H1 (cell line): ENCODE measurements at regions not wholly inside any gene's neighbourhood (a gene's known extent, or its start where the extent isn't known, plus 50 kb on each side); places are given as distances from the start of the nearest gene placed in this dataset.

ENCODE experiments used
- CTCF ChIA-PET: fragments of 300-600 bp; sonication (Branson Sonifier 250); formaldehyde crosslinking; loops from one replicate; lab custom pipeline; 2021; ENCODE audit not compliant: partially characterized antibody; lab: Charles Lee
- POLR2A ChIA-PET: fragments of 300-600 bp; sonication (Branson Sonifier 250); formaldehyde crosslinking; loops from one replicate; lab custom pipeline; 2021; ENCODE audit warnings: inconsistent platforms; ENCODE audit not compliant: partially characterized antibody; lab: Charles Lee
- DNase-seq, 2 experiments: peaks; one replicate each; pipeline versions ENCODE4 v3.0.0 to v3.0.0-alpha.2; 2010 to 2022; ENCODE audit warnings: low spot score in 2 of 2, low read depth in 1 of 2, mixed read lengths in 1 of 2
- FAIRE-seq: peaks from 2 replicates; lab custom pipeline; 2011; peaks lifted over from hg19 to GRCh38; lab: Jason Lieb, UNC
- H2AFZ ChIP-seq: 2 replicates; pipeline ENCODE4 v1.8.1; 2012; ENCODE audit warnings: low read length, inconsistent platforms
- H2AK5ac ChIP-seq: 2 replicates; pipeline ENCODE4 v1.6.1; 2013; ENCODE audit warnings: low read depth, low read length
- H2BK120ac ChIP-seq: replicated peaks from 2 replicates; pipeline ENCODE3; 2013; ENCODE audit warnings: low read depth, low read length, inconsistent platforms
- H2BK12ac ChIP-seq: 2 replicates; pipeline ENCODE4 v1.6.1; 2013; ENCODE audit warnings: low read depth, low read length
- H2BK15ac ChIP-seq: 2 replicates; pipeline ENCODE4 v1.6.1; 2013; ENCODE audit warnings: low read length
- H2BK20ac ChIP-seq: 2 replicates; pipeline ENCODE4 v1.6.1; 2013; ENCODE audit warnings: low read length
- H2BK5ac ChIP-seq: 2 replicates; pipeline ENCODE4 v1.6.1; 2013; ENCODE audit warnings: low read depth, low read length
- H3K14ac ChIP-seq: 2 replicates; pipeline ENCODE4 v1.6.1; 2013; ENCODE audit warnings: inconsistent platforms; ENCODE audit not compliant: insufficient read length
- H3K18ac ChIP-seq: 2 replicates; pipeline ENCODE4 v1.6.1; 2013; ENCODE audit warnings: low read length; ENCODE audit errors: extremely low read depth
- H3K23ac ChIP-seq: 2 replicates; pipeline ENCODE4 v1.6.1; 2013; ENCODE audit warnings: inconsistent platforms; ENCODE audit not compliant: insufficient read length
- H3K23me2 ChIP-seq: 2 replicates; pipeline ENCODE4 v1.6.1; 2013; ENCODE audit warnings: low read depth, low read length
- H3K27ac ChIP-seq: 2 replicates; pipeline ENCODE4 v1.6.1; 2011; ENCODE audit warnings: low read depth, low read length, inconsistent platforms
- H3K27me3 ChIP-seq, 4 experiments: replicated peaks in 1 of 4; 1 replicate in 1 of 4; 2 replicates in 3 of 4; pipeline versions ENCODE4 v1.6.1 to v1.8.1; 2011 to 2013; ENCODE audit warnings: low read length in 3 of 4, mild to moderate bottlenecking in 3 of 4, inconsistent platforms in 2 of 4, mixed read lengths in 2 of 4, moderate library complexity in 1 of 4; ENCODE audit not compliant: control insufficient read depth in 3 of 4, insufficient read depth in 3 of 4; ENCODE audit errors: extremely low read depth in 1 of 4
- H3K36me3 ChIP-seq, 4 experiments: 2 replicates each; pipeline versions ENCODE4 v1.6.1 to v1.8.1; 2011 to 2013; ENCODE audit warnings: mild to moderate bottlenecking in 4 of 4, low read length in 3 of 4, moderate library complexity in 2 of 4, control low read depth in 1 of 4, inconsistent platforms in 1 of 4; ENCODE audit not compliant: insufficient read depth in 4 of 4, control insufficient read depth in 2 of 4
- H3K4ac ChIP-seq: replicated peaks from 2 replicates; pipeline ENCODE3; 2013; ENCODE audit warnings: low read length, low read depth, mixed read lengths, inconsistent platforms; ENCODE audit not compliant: insufficient read length
- H3K4me1 ChIP-seq, 4 experiments: replicated peaks in 1 of 4; 1 replicate in 1 of 4; 2 replicates in 3 of 4; pipeline versions ENCODE4 v1.6.1 to v1.8.1; 2011 to 2013; ENCODE audit warnings: low read length in 3 of 4, inconsistent platforms in 2 of 4, mixed read lengths in 1 of 4; ENCODE audit not compliant: insufficient read depth in 4 of 4, control insufficient read depth in 3 of 4
- H3K4me2 ChIP-seq, 2 experiments: 2 replicates each; pipeline versions ENCODE4 v1.6.1 to v1.8.1; 2011 to 2013; ENCODE audit warnings: low read depth in 2 of 2, low read length in 2 of 2, control low read depth in 1 of 2, inconsistent platforms in 1 of 2, mild to moderate bottlenecking in 1 of 2; ENCODE audit not compliant: insufficient read depth in 1 of 2
- H3K4me3 ChIP-seq, 4 experiments: fragments of 200-600, 300-600 bp in 1 of 4; sonication (generic), shearing (Covaris generic), sonication (Bioruptor Twin) in 1 of 4; 2 replicates each; pipeline versions ENCODE4 v1.5.1 to v1.8.1; 2011 to 2016; ENCODE audit warnings: low read length in 4 of 4, low read depth in 3 of 4, control low read depth in 2 of 4, inconsistent platforms in 2 of 4, mild to moderate bottlenecking in 2 of 4, mixed read lengths in 1 of 4, moderate library complexity in 1 of 4; ENCODE audit not compliant: insufficient read depth in 2 of 4; ENCODE audit errors: extremely low read depth in 1 of 4
- H3K56ac ChIP-seq: replicated peaks from 2 replicates; pipeline ENCODE3; 2013; ENCODE audit warnings: low read depth, mild to moderate bottlenecking, mixed read lengths, low read length, inconsistent platforms; ENCODE audit not compliant: insufficient read length
- H3K79me1 ChIP-seq: 2 replicates; pipeline ENCODE4 v1.6.1; 2013; ENCODE audit warnings: low read depth, low read length, control low read depth
- H3K79me2 ChIP-seq, 2 experiments: 2 replicates each; pipeline versions ENCODE4 v1.6.1 to v1.8.1; 2012 to 2013; ENCODE audit warnings: low read length in 2 of 2, mild to moderate bottlenecking in 2 of 2, inconsistent platforms in 1 of 2; ENCODE audit not compliant: insufficient read depth in 2 of 2, control insufficient read depth in 1 of 2
- H3K9ac ChIP-seq, 4 experiments: replicated peaks in 1 of 4; 1 replicate in 1 of 4; 2 replicates in 3 of 4; pipeline versions ENCODE4 v1.6.1 to v1.8.1; 2011 to 2013; ENCODE audit warnings: low read depth in 3 of 4, low read length in 3 of 4, control low read depth in 2 of 4, mild to moderate bottlenecking in 2 of 4, moderate library complexity in 2 of 4, inconsistent platforms in 1 of 4; ENCODE audit errors: extremely low read depth in 1 of 4
- H3K9me3 ChIP-seq, 2 experiments: 2 replicates each; pipeline versions ENCODE4 v1.6.1 to v1.8.1; 2012 to 2013; ENCODE audit warnings: mild to moderate bottlenecking in 2 of 2, moderate library complexity in 2 of 2, control low read depth in 1 of 2, inconsistent platforms in 1 of 2, low read depth in 1 of 2, low read length in 1 of 2, mixed read lengths in 1 of 2; ENCODE audit not compliant: insufficient read depth in 2 of 2
- H4K20me1 ChIP-seq, 2 experiments: replicated peaks in 1 of 2; 2 replicates each; pipeline versions ENCODE3 to v1.8.1; 2011 to 2013; ENCODE audit warnings: inconsistent platforms in 2 of 2, low read length in 2 of 2, mild to moderate bottlenecking in 1 of 2; ENCODE audit not compliant: insufficient read depth in 2 of 2, control insufficient read depth in 1 of 2
- H4K5ac ChIP-seq: 2 replicates; pipeline ENCODE4 v1.6.1; 2013; ENCODE audit warnings: low read length, low read depth, mixed read lengths, inconsistent platforms; ENCODE audit not compliant: insufficient read length
- H4K8ac ChIP-seq: 2 replicates; pipeline ENCODE4 v1.8.0; 2013; ENCODE audit warnings: mild to moderate bottlenecking, moderate library complexity, low read length, inconsistent platforms; ENCODE audit not compliant: insufficient read depth; ENCODE audit errors: extremely low read depth
- H4K91ac ChIP-seq: replicated peaks from 2 replicates; pipeline ENCODE3; 2013; ENCODE audit warnings: low read length, mixed read lengths, inconsistent platforms; ENCODE audit not compliant: insufficient read length
- BCL11A ChIP-seq, 2 experiments: IDR thresholded peaks; one replicate each; pipeline ENCODE4 v1.6.1; 2011; ENCODE audit warnings: low read depth in 2 of 2, low read length in 2 of 2, mild to moderate bottlenecking in 2 of 2
- POU5F1 ChIP-seq: IDR thresholded peaks from 2 replicates; pipeline ENCODE4 v1.6.1; 2011; ENCODE audit warnings: low read depth, mild to moderate bottlenecking, low read length, moderate library complexity
- RNF2 ChIP-seq: fragments of 200-900, 300-1000 bp; sonication (generic); IDR thresholded peaks from 2 replicates; pipeline ENCODE4 v1.7.1; 2016; ENCODE audit warnings: borderline replicate concordance, low read depth, mild to moderate bottlenecking, antibody characterized with exemption, low read length; ENCODE audit not compliant: poor library complexity, severe bottlenecking; ENCODE audit errors: missing control alignments
- SP4 ChIP-seq: IDR thresholded peaks from 2 replicates; pipeline ENCODE4 v1.6.1; 2012; ENCODE audit warnings: low read length, inconsistent platforms
- TAF1 ChIP-seq: IDR thresholded peaks from 2 replicates; pipeline ENCODE4 v1.6.1; 2011; ENCODE audit warnings: mild to moderate bottlenecking, low read depth, low read length
- TEAD4 ChIP-seq: IDR thresholded peaks from 2 replicates; pipeline ENCODE4 v1.6.1; 2012; ENCODE audit warnings: low read depth, low read length, inconsistent platforms, mixed read lengths
- WGBS, 2 experiments: shearing (Covaris generic) in 1 of 2; methylation state at CpG; one replicate each; pipeline versions ENCODE4 v1.1.6 to v1.1.7; 2013 to 2015; ENCODE audit warnings: low lambda C conversion rate in 2 of 2, mixed read lengths in 2 of 2, inconsistent platforms in 1 of 2, low coverage in 1 of 2, missing lambda C conversion rate in 1 of 2; ENCODE audit not compliant: insufficient replicate concordance in 2 of 2, insufficient coverage in 1 of 2, insufficient read length in 1 of 2; ENCODE audit errors: extremely low coverage in 1 of 2, missing lambda C conversion rate in 1 of 2; 5-methylcytosine and 5-hydroxymethylcytosine counted together

DNA sequence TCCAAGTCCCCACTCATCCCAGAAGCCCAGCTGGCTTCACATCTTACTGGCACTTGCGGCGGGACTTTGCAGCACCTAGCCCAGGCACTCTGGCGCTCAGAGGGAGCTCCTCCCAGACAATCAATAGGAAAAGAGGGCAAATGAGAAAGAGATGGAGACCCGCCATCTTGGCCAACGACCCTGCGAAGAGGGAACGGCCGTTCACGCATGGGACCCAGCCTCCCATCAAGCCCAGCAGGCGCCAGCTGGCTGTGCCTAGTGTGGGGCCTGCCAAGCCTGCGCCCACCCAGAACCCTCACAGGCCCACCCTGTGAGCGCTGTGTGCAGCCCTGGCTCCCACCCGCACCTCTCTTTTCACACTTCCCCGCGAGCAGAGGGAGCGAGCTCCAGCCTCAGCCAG lies 317.8 kb upstream of the SPRY2 start:
- Histone ChIP-seq H3K9me3 (peaks cover 0 to 13% of the 10 kb centered on the region in 2 experiments; a peak in 2 of 4 replicates), H3K56ac (no peak overlapping the region), H4K20me1 (no peaks in the 10 kb centered on the region), H4K8ac (no peak overlapping the region), H3K14ac (no peak overlapping the region), H4K91ac (no peak overlapping the region), H2AFZ (no peak overlapping the region), H3K79me1 (no peaks in the 10 kb centered on the region), H2BK5ac (no peak overlapping the region), H3K27ac (no peak overlapping the region), H4K5ac (no peak overlapping the region), H3K27me3 (no peaks in the 10 kb centered on the region), H2AK5ac (no peak overlapping the region), H2BK20ac (no peak overlapping the region), H3K36me3 (no peaks in the 10 kb centered on the region), H2BK15ac (no peak overlapping the region), H2BK12ac (no peak overlapping the region), H3K79me2 (no peaks in the 10 kb centered on the region), H3K4me1 (no peaks in the 10 kb centered on the region), H3K23ac (no peak overlapping the region)
- CTCF ChIA-PET, result interaction anchor here (0.8 kb wide), 1 partner anchor 281 kb away, joined by 3 read pairs; no protein-coding TSS in a partner anchor
- POLR2A ChIA-PET, result no interaction called here
- DNase-seq, result no peak
- FAIRE-seq, result no peak
- TF ChIP-seq POU5F1 (no peak), TAF1 (no peak), TEAD4 (no peak), RNF2 (no peak), SP4 (no peak), BCL11A (IDR thresholded peaks at IDR 0.05; ENCODE audit: low read depth in 2 of 2, low read length in 2 of 2) (no peak)
- TF ChIP-seq, all 59 proteins: peak for 0
- H3K4me2 ChIP-seq, result no peak overlapping the region
- H3K4me3 ChIP-seq, result no peak overlapping the region
- H3K18ac ChIP-seq, result no peak overlapping the region
- no peak overlapping the region for H2BK120ac ChIP-seq
- H3K9ac ChIP-seq, result no peak overlapping the region
- H3K4ac ChIP-seq, result no peak overlapping the region
- H3K23me2 ChIP-seq, result no peaks in the 10 kb centered on the region
- 92% methylated on average over 15 of the region's 16 CpGs; no CpG with 5 or more reads in 1 of the 2 experiments for WGBS, 2 experiments
